NCI-H2196 (cell line): ENCODE measurements at regions not wholly inside any gene's neighbourhood (a gene's known extent, or its start where the extent isn't known, plus 50 kb on each side); places are given as distances from the start of the nearest gene placed in this dataset.

Experiments used
- DNase-seq: peaks from one replicate; lab custom pipeline; 2025; ENCODE audit not compliant: unreplicated experiment; lab: John Stamatoyannopoulos, UW

GRCh38 chr3:28645149-28645548 is 296.5 kb upstream of the AZI2 start:
- DNase-seq: no peak

GRCh38 chr3:28646435-28646834 is 297.8 kb upstream of the AZI2 start:
- DNase-seq: no peak

DNA sequence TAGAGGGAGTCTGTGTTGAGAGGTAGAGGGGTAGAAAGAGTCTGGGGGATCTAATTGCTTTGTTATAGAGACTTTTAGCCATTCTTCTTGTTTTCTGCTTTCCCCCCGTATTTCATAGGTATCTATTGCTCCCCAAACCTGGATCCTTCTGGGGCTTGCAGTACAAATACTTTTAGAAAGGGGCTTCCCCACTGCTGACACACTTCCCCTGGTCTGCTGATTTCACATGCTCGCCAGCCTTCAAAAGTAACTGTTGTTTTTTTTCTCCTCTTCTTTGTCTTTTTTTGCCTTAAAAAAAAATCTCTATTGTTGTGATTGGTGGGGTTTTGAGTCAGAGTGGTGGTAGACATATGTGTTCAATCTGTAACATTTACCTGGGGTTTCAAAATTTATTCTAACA is 300.6 kb upstream of the AZI2 start:
- DNase-seq: no peak

- no peak for DNase-seq
Observed at GRCh38 chr3:28651159-28651558, 302.5 kb upstream of the AZI2 start.

- no peak for DNase-seq
Observed at GRCh38 chr3:28664123-28664522, 315.5 kb upstream of the AZI2 start.

GRCh38 chr3:28667646-28668621 is 319.3 kb upstream of the AZI2 start:
- DNase-seq: peak; percentile 44

GRCh38 chr3:28669870-28670269 is 321.2 kb upstream of the AZI2 start:
- no peak for DNase-seq

DNA sequence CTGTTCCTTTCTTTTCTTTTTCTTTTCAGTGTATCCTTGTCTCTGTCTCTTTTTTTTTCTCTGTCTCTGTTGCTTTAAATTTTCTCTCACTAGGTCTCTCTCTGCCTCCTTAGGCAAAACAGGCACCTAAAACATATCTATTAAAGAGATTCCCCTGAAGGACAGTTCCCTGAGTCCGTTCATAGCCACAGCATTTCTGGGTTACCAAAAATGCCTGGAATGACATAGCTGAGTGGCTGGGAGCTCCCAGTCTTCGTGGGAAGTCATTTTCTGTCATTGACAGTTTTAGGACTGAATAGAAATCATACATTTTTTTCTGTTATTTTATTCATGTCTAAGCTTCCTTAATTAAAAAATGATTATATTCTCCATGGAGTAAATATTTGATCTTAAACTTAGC is 323.8 kb upstream of the AZI2 start:
- no peak for DNase-seq

DNA sequence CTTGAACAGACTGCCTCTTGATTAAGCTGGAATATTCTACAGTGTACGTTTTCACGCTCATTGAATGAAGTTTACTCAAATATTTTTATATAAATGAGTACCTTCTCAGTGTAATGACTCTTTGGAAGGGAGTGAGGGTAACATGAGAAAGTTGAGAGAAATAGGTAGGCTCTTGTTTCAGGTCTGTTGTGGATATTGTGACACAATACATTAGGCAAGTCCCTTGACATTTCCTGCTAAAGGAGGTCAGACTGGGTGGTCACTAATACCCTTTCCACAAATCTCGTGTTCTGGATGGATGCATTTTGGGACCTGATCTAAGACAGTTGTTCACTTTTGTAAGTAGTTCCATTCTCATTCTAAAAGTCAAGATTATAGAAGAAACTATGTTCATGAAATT is 324.8 kb upstream of the AZI2 start:
- no peak for DNase-seq

DNA sequence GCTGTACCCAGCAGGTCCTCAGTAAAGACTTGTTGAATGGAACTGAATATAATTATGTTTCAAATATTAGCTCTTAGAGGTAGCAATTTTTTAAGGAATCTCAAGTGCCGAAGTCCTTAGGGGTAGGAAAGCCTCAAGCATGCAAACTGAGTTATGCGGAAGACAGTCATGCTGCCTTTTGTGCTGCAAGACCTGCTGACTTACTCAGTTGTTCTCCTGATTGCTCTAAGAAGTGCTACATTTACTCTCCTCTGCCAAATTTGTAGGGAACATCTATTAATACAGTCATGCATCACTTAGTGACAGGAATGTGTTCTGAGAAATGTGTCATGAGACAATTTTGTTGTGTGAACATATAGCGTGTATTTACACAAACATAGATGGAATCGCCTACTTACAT is 325.6 kb upstream of the AZI2 start:
- DNase-seq: no peak

GRCh38 chr3:28677581-28677980 is 329.0 kb upstream of the AZI2 start:
- no peak for DNase-seq

- no peak for DNase-seq
Observed at GRCh38 chr3:28678086-28678485, 329.5 kb upstream of the AZI2 start.

- no peak for DNase-seq
Observed at GRCh38 chr3:28680050-28680449, 331.4 kb upstream of the AZI2 start.

DNA sequence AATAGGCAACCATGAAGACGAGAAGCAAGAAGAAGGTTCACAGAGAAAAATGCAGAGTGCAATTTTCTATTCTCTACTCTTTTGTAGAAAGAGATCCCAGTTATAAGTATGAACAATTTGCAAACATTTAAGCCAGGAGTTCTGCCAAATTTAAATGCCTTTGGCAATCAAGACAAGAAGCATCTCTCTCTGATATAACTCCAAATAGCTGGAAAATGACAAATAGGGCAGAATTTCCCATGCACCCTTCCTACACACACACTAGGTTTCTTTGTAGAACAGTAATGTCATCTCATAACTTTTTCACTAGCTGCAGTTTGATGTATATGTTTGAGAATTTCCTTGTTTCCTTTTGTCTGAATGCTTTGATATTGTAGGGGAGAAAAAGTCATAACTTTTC is 333.5 kb upstream of the AZI2 start:
- no peak for DNase-seq

- no peak for DNase-seq
Observed at GRCh38 chr3:28690176-28690575, 341.6 kb upstream of the AZI2 start.

DNA sequence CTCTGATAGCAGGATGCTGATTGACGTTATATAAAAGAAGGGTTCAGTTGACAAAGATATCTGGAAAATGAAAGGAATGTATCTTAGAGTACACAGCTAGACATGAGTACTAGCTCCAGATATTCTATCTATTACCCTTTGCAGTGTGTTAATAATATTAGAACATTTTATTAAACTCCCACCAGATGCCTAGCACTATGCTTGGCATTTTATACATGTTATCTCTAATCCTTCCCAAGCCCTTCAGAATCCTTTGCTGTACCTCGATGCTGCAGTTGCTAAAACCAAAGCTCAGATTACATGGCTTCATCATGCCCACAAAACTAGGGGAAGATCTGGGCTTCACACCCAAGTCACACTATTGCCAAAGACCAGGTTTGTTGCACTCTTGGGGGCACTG is 350.1 kb upstream of the AZI2 start:
- DNase-seq: no peak

DNA sequence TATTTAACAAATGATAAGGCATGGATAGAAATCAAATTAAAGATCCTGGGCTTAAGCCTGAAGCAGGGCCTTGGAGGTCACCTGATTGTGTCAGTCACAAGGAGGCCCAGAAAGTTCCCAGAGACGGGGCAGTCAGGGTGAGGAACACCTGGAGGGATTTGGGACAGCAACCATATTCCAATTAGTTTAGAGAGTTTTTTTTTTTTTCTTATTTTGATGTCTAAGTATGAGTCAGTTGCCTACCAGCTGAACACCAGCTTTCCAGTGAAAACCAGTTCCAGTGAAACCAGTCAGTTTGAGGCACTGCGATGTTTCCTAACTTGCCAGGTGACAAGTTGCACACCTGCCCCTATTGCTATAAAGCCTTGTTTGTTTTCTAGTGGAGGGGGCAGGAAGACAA is 350.7 kb upstream of the AZI2 start:
- peak; percentile 31 for DNase-seq

- no peak for DNase-seq
Observed at GRCh38 chr3:28700728-28701127, 352.1 kb upstream of the AZI2 start.

- DNase-seq: no peak
Observed at GRCh38 chr3:28703843-28704242, 355.2 kb upstream of the AZI2 start.

- DNase-seq: no peak
Observed at GRCh38 chr3:28711293-28711692, 362.7 kb upstream of the AZI2 start.

DNA sequence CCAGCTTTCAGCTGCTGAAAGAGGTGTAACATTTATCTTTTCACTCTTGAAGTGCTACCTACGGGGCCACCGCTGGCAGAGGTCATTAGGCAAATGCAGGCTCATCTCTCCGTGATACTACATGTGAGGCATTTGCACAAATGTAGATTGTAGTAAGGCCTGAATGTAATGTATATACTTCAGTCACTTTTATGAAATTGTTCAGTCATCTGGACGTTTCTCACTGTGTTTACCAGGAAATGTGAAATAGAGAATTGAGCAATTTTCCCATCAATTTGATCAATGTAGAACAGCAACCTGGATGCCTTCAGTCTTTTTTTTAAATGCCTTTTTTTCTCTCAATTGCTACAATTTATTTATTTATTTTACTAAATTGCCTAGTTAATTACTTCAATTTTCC is 368.3 kb upstream of the AZI2 start:
- no peak for DNase-seq

- DNase-seq: no peak
Observed at GRCh38 chr3:28718074-28718849, 369.6 kb upstream of the AZI2 start.
